SK-N-SH (cell line): ENCODE measurements at regions not wholly inside any gene's neighbourhood (a gene's known extent, or its start where the extent isn't known, plus 50 kb on each side); places are given as distances from the start of the nearest gene placed in this dataset.

Experiments
- CTCF ChIA-PET: fragments of 300-600, 350-600 bp; formaldehyde crosslinking; extraction: SDS; loops from one replicate; lab custom pipeline; 2021; lab: Yijun Ruan, JAX
- POLR2A ChIA-PET: fragments of 350-600 bp; sonication (Branson Sonifier 250); formaldehyde crosslinking; extraction: SDS; loops from one replicate; lab custom pipeline; 2020; ENCODE audit warnings: antibody characterized with exemption, inconsistent platforms; lab: Yijun Ruan, JAX
- DNase-seq: peaks from one replicate; pipeline ENCODE4 v3.0.0; 2012
- H2AFZ ChIP-seq: fragments of 200-600 bp; sonication (generic); 2 replicates; pipeline ENCODE4 v1.8.1; 2016; ENCODE audit warnings: antibody characterized with exemption, mild to moderate bottlenecking, low read depth
- H3F3A ChIP-seq: fragments of 200-600 bp; sonication (generic); replicated peaks from 2 replicates; pipeline ENCODE3; 2016; ENCODE audit warnings: antibody characterized with exemption, mild to moderate bottlenecking; ENCODE audit not compliant: insufficient read depth
- H3K27ac ChIP-seq, 2 experiments: fragments of 200-500 bp in 1 of 2; fragments of 200-600 bp in 1 of 2; sonication (Bioruptor generic) in 1 of 2; sonication (generic), shearing (Covaris generic) in 1 of 2; 2 replicates each; pipeline versions ENCODE4 v1.5.1 to v1.6.1; 2014 to 2016; ENCODE audit warnings: low read depth in 2 of 2, inconsistent platforms in 1 of 2, low read length in 1 of 2, mild to moderate bottlenecking in 1 of 2, mixed read lengths in 1 of 2
- H3K27me3 ChIP-seq: fragments of 200-600 bp; sonication (generic), shearing (Covaris generic); 2 replicates; pipeline ENCODE4 v1.6.1; 2016; ENCODE audit warnings: mixed run types; ENCODE audit not compliant: insufficient read depth
- H3K36me3 ChIP-seq, 2 experiments: fragments of 200-500 bp in 1 of 2; fragments of 200-600 bp in 1 of 2; sonication (Bioruptor generic) in 1 of 2; sonication (generic) in 1 of 2; replicated peaks in 1 of 2; 2 replicates each; pipeline versions ENCODE3 to v1.5.1; 2014 to 2016; ENCODE audit warnings: low read length in 1 of 2, mild to moderate bottlenecking in 1 of 2; ENCODE audit not compliant: insufficient read depth in 2 of 2, control insufficient read depth in 1 of 2
- H3K4me1 ChIP-seq, 2 experiments: fragments of 200-500 bp in 1 of 2; fragments of 200-600 bp in 1 of 2; sonication (Bioruptor generic) in 1 of 2; sonication (generic), shearing (Covaris generic) in 1 of 2; 2 replicates each; pipeline versions ENCODE4 v1.5.1 to v1.6.1; 2014 to 2016; ENCODE audit warnings: low read depth in 1 of 2, low read length in 1 of 2, mixed run types in 1 of 2; ENCODE audit not compliant: insufficient read depth in 2 of 2, control insufficient read depth in 1 of 2
- H3K4me2 ChIP-seq: fragments of 200-600 bp; sonication (generic), shearing (Covaris generic); 2 replicates; pipeline ENCODE4 v1.6.1; 2017; ENCODE audit warnings: mixed run types
- H3K4me3 ChIP-seq, 2 experiments: fragments of 200-500 bp in 1 of 2; fragments of 200-600 bp in 1 of 2; sonication (Bioruptor generic) in 1 of 2; sonication (generic), shearing (Covaris generic) in 1 of 2; 2 replicates each; pipeline versions ENCODE4 v1.5.1 to v1.8.1; 2014 to 2016; ENCODE audit warnings: low read depth in 2 of 2, inconsistent platforms in 1 of 2, low read length in 1 of 2, mild to moderate bottlenecking in 1 of 2, mixed read lengths in 1 of 2, moderate library complexity in 1 of 2
- H3K79me2 ChIP-seq: fragments of 200-600 bp; sonication (generic); 2 replicates; pipeline ENCODE4 v1.8.1; 2017; ENCODE audit warnings: mild to moderate bottlenecking; ENCODE audit not compliant: insufficient read depth
- H3K9ac ChIP-seq: fragments of 200-600 bp; sonication (generic); 2 replicates; pipeline ENCODE4 v1.6.1; 2017; ENCODE audit warnings: mixed run types
- H3K9me2 ChIP-seq: fragments of 200-600 bp; sonication (generic); 2 replicates; pipeline ENCODE4 v1.6.1; 2017; ENCODE audit warnings: mixed run types
- H3K9me3 ChIP-seq: fragments of 200-600 bp; sonication (generic); 2 replicates; pipeline ENCODE4 v1.6.1; 2017; ENCODE audit warnings: mixed run types, mild to moderate bottlenecking, moderate library complexity
- H4K20me1 ChIP-seq: fragments of 200-600 bp; sonication (generic); 2 replicates; pipeline ENCODE4 v1.6.1; 2017; ENCODE audit warnings: mild to moderate bottlenecking, mixed run types; ENCODE audit not compliant: insufficient read depth
- FOXM1 ChIP-seq: IDR thresholded peaks from 2 replicates; pipeline ENCODE4 v1.4.0; 2012; ENCODE audit warnings: low read depth, mild to moderate bottlenecking
- GATA2 ChIP-seq: sonication (generic); formaldehyde crosslinking; IDR thresholded peaks from 2 replicates; pipeline ENCODE4 v1.5.0; 2020; ENCODE audit warnings: mild to moderate bottlenecking, missing genetic modification reagents
- MXI1 ChIP-seq: IDR thresholded peaks from 2 replicates; pipeline ENCODE4 v1.6.1; 2012; ENCODE audit warnings: mild to moderate bottlenecking, low read depth, low read length, improper control_type of control experiment
- NFIC ChIP-seq: IDR thresholded peaks from 2 replicates; pipeline ENCODE4 v1.4.0; 2012; ENCODE audit warnings: borderline replicate concordance
- RAD21 ChIP-seq: IDR thresholded peaks from 2 replicates; pipeline ENCODE4 v1.6.1; 2012; ENCODE audit warnings: mild to moderate bottlenecking, low read length
- RXRA ChIP-seq: IDR thresholded peaks from 2 replicates; pipeline ENCODE4 v1.4.0; 2012; ENCODE audit warnings: low read depth, mild to moderate bottlenecking, borderline replicate concordance
- TAF1 ChIP-seq: IDR thresholded peaks from 2 replicates; pipeline ENCODE4 v1.6.1; 2012; ENCODE audit warnings: low read depth, mild to moderate bottlenecking, low read length, moderate library complexity, borderline replicate concordance
- WGBS: methylation state at CpG from one replicate; pipeline ENCODE4 v1.1.6; 2017; ENCODE audit warnings: low lambda C conversion rate; 5-methylcytosine and 5-hydroxymethylcytosine counted together
- TF ChIP-seq, protein P1 (sequence below): IDR thresholded peaks from 2 replicates; pipeline ENCODE4 v1.6.1; 2012; ENCODE audit warnings: mild to moderate bottlenecking, low read depth, low read length, moderate library complexity
- TF ChIP-seq, protein P2 (sequence below): IDR thresholded peaks from 2 replicates; pipeline ENCODE4 v1.4.0; 2012; ENCODE audit warnings: low read depth, borderline replicate concordance
- TF ChIP-seq, protein P3 (sequence below): fragments of 200-600 bp; sonication (generic); IDR thresholded peaks from 2 replicates; pipeline ENCODE4 v1.6.1; 2017; ENCODE audit warnings: antibody characterized with exemption, mild to moderate bottlenecking, moderate library complexity

DNA sequence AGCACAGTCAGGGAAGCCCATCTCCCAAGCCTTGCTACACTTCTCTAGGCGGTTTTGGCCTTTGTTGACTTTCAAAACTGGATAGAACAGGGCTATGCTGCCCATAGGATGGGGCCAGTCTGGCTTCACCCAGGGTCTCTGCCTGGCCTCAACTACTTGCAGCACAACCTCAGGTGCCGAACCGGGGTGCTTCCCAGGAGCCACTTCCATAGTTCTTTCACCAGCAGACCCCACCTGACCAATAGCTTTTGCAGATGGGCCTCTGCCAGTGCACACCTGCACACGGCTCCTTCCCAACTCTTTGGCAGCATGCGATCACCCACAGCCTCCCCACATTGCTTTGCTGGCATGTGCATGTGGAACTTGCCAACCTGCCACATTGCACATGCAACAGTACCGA is 331.6 kb downstream of the CPS1 start:
- Histone ChIP-seq H3K27ac (no peak overlapping the region), H4K20me1 (no peaks in the 10 kb centered on the region), H2AFZ (no peak overlapping the region), H3K79me2 (no peaks in the 10 kb centered on the region), H3K9ac (no peak overlapping the region), H3K27me3 (no peaks in the 10 kb centered on the region), H3K9me2 (no peaks in the 10 kb centered on the region), H3K36me3 (no peaks in the 10 kb centered on the region), H3K9me3 (no peaks in the 10 kb centered on the region), H3K4me1 (no peaks in the 10 kb centered on the region), H3K4me2 (no peak overlapping the region), H3F3A (no peaks in the 10 kb centered on the region), H3K4me3 (no peak overlapping the region)
- CTCF ChIA-PET = no interaction called here
- DNase-seq = no peak
- TF ChIP-seq NFIC (no peak), FOXM1 (no peak), GATA2 (CRISPR knock-in tag) (no peak), MXI1 (no peak), RXRA (no peak), TAF1 (no peak)
- TF ChIP-seq, protein P1, sequence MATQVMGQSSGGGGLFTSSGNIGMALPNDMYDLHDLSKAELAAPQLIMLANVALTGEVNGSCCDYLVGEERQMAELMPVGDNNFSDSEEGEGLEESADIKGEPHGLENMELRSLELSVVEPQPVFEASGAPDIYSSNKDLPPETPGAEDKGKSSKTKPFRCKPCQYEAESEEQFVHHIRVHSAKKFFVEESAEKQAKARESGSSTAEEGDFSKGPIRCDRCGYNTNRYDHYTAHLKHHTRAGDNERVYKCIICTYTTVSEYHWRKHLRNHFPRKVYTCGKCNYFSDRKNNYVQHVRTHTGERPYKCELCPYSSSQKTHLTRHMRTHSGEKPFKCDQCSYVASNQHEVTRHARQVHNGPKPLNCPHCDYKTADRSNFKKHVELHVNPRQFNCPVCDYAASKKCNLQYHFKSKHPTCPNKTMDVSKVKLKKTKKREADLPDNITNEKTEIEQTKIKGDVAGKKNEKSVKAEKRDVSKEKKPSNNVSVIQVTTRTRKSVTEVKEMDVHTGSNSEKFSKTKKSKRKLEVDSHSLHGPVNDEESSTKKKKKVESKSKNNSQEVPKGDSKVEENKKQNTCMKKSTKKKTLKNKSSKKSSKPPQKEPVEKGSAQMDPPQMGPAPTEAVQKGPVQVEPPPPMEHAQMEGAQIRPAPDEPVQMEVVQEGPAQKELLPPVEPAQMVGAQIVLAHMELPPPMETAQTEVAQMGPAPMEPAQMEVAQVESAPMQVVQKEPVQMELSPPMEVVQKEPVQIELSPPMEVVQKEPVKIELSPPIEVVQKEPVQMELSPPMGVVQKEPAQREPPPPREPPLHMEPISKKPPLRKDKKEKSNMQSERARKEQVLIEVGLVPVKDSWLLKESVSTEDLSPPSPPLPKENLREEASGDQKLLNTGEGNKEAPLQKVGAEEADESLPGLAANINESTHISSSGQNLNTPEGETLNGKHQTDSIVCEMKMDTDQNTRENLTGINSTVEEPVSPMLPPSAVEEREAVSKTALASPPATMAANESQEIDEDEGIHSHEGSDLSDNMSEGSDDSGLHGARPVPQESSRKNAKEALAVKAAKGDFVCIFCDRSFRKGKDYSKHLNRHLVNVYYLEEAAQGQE = no peak
- TF ChIP-seq, protein P2, sequence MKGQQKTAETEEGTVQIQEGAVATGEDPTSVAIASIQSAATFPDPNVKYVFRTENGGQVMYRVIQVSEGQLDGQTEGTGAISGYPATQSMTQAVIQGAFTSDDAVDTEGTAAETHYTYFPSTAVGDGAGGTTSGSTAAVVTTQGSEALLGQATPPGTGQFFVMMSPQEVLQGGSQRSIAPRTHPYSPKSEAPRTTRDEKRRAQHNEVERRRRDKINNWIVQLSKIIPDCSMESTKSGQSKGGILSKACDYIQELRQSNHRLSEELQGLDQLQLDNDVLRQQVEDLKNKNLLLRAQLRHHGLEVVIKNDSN = no peak
- WGBS = 47% methylated on average over 5 of the region's 6 CpGs
- POLR2A ChIA-PET = no interaction called here

DNA sequence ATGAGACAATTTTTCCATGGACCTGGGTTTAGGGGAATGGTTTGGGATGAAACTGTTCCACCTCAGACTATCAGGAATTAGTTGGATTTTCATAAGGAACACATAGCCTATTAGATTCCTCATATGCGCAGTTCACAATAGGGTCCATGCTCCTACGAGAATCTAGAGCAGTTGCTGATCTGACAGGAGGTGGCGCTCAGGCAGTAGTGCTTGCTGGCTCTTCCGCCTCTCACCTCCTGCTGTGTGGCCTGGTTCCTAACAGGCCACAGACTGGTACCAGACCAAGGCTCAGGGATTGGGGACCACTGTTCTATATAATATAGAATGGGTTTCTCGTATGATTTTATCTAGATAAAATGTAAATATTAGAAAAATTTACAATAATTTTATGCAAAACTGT is 338.7 kb downstream of the CPS1 start:
- Histone ChIP-seq H2AFZ (no peak overlapping the region), H3K4me1 (no peaks in the 10 kb centered on the region), H3K9me3 (no peaks in the 10 kb centered on the region), H3F3A (no peaks in the 10 kb centered on the region), H3K79me2 (no peaks in the 10 kb centered on the region), H3K4me3 (no peak overlapping the region), H3K36me3 (no peaks in the 10 kb centered on the region), H3K4me2 (no peak overlapping the region), H3K9me2 (no peaks in the 10 kb centered on the region), H4K20me1 (no peaks in the 10 kb centered on the region), H3K9ac (no peak overlapping the region), H3K27ac (no peak overlapping the region), H3K27me3 (no peaks in the 10 kb centered on the region)
- ChIA-PET POLR2A (no interaction called here), CTCF (no interaction called here)
- 65% methylated on average over 4 of the region's 5 CpGs for WGBS
- no peak for DNase-seq
- peak; percentile 5; the same call in 1 of the 2 replicates for TF ChIP-seq RAD21
- TF ChIP-seq, protein P1 = no peak
- TF ChIP-seq, protein P3, sequence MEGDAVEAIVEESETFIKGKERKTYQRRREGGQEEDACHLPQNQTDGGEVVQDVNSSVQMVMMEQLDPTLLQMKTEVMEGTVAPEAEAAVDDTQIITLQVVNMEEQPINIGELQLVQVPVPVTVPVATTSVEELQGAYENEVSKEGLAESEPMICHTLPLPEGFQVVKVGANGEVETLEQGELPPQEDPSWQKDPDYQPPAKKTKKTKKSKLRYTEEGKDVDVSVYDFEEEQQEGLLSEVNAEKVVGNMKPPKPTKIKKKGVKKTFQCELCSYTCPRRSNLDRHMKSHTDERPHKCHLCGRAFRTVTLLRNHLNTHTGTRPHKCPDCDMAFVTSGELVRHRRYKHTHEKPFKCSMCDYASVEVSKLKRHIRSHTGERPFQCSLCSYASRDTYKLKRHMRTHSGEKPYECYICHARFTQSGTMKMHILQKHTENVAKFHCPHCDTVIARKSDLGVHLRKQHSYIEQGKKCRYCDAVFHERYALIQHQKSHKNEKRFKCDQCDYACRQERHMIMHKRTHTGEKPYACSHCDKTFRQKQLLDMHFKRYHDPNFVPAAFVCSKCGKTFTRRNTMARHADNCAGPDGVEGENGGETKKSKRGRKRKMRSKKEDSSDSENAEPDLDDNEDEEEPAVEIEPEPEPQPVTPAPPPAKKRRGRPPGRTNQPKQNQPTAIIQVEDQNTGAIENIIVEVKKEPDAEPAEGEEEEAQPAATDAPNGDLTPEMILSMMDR = 0 out of 2 replicates have a peak, but pooled peaks have one; percentile 24
